K562 (cell line): ENCODE measurements at regions not wholly inside any gene's neighbourhood (a gene's known extent, or its start where the extent isn't known, plus 50 kb on each side); places are given as distances from the start of the nearest gene placed in this dataset.

ENCODE experiments used
- ATAC-seq: fragments of 200-7000 bp; cut with Tn5 transposase; 3 replicates; pipeline ENCODE4 v1.9.1; 2020; ENCODE audit warnings: moderate library complexity
- BruUV-seq: library from RNA; stranded (reverse); fragments of 400-500 nt; replicated peaks from 2 replicates; lab custom pipeline; 2021; lab: Mats Ljungman, UMichigan
- CTCF ChIA-PET: fragments of 300-600 bp; formaldehyde crosslinking; extraction: SDS; loops from one replicate; lab custom pipeline; 2021; ENCODE audit warnings: low intra/inter-chr PET ratio; lab: Yijun Ruan, JAX
- POLR2A ChIA-PET: fragments of 300-600, 350-650 bp; sonication (Branson Sonifier 250); formaldehyde crosslinking; extraction: SDS; loops from one replicate; lab custom pipeline; 2021; ENCODE audit warnings: antibody characterized with exemption, inconsistent platforms; lab: Yijun Ruan, JAX
- DNase-seq, 4 experiments: peaks; one replicate each; pipeline versions ENCODE4 v3.0.0 to v3.0.0-alpha.2; 2011 to 2018; ENCODE audit warnings: low spot score in 3 of 4, mixed read lengths in 3 of 4; ENCODE audit errors: extremely low read depth in 1 of 4
- FAIRE-seq: peaks from 2 replicates; lab custom pipeline; 2011; peaks lifted over from hg19 to GRCh38; lab: Jason Lieb, UNC
- H2AFZ ChIP-seq: 2 replicates; pipeline ENCODE4 v1.6.0; 2011; ENCODE audit warnings: low read depth, low read length, control low read depth, inconsistent platforms
- H3K27ac ChIP-seq: fragments of 200-600 bp; 3 replicates; pipeline ENCODE4 v1.8.0; 2011; ENCODE audit warnings: low read depth, mild to moderate bottlenecking, control low read depth, inconsistent platforms, low read length, moderate library complexity, mixed read lengths; ENCODE audit errors: extremely low read depth
- H3K27me3 ChIP-seq, 2 experiments: fragments of 300-600 bp in 1 of 2; 2 replicates in 1 of 2; 3 replicates in 1 of 2; pipeline versions ENCODE4 v1.6.0 to v1.8.0; 2011; ENCODE audit warnings: inconsistent platforms in 2 of 2, low read length in 2 of 2, mild to moderate bottlenecking in 1 of 2, mixed read lengths in 1 of 2, moderate library complexity in 1 of 2; ENCODE audit not compliant: control insufficient read depth in 2 of 2, insufficient read depth in 2 of 2
- H3K36me3 ChIP-seq: fragments of 300-600 bp; 3 replicates; pipeline ENCODE4 v1.8.0; 2011; ENCODE audit warnings: mild to moderate bottlenecking, low read length, inconsistent platforms; ENCODE audit not compliant: control insufficient read depth, insufficient read depth
- H3K4me1 ChIP-seq, 2 experiments: fragments of 200-600 bp in 1 of 2; replicated peaks in 1 of 2; 2 replicates in 1 of 2; 3 replicates in 1 of 2; pipeline versions ENCODE4 v1.5.1 to v1.8.0; 2011; ENCODE audit warnings: inconsistent platforms in 2 of 2, low read length in 2 of 2, mild to moderate bottlenecking in 1 of 2, mixed read lengths in 1 of 2, moderate library complexity in 1 of 2; ENCODE audit not compliant: control insufficient read depth in 2 of 2, insufficient read depth in 2 of 2
- H3K4me2 ChIP-seq: 2 replicates; pipeline ENCODE4 v1.6.1; 2011; ENCODE audit warnings: low read length, control low read depth, inconsistent platforms, mixed read lengths; ENCODE audit not compliant: insufficient read depth
- H3K4me3 ChIP-seq: fragments of 200-600 bp; sonication (generic), shearing (Covaris generic); 2 replicates; pipeline ENCODE4 v1.5.1; 2016; ENCODE audit warnings: control low read depth, inconsistent platforms
- H3K79me2 ChIP-seq: fragments of 200-600 bp; 3 replicates; pipeline ENCODE4 v1.8.0; 2011; ENCODE audit warnings: low read length, inconsistent platforms; ENCODE audit not compliant: control insufficient read depth, insufficient read depth
- H3K9ac ChIP-seq, 2 experiments: 2 replicates each; pipeline versions ENCODE4 v1.6.0 to v1.6.1; 2011; ENCODE audit warnings: low read depth in 2 of 2, low read length in 2 of 2, control low read depth in 1 of 2, inconsistent platforms in 1 of 2, mild to moderate bottlenecking in 1 of 2, mixed read lengths in 1 of 2; ENCODE audit not compliant: insufficient read depth in 1 of 2
- H3K9me1 ChIP-seq: one replicate; pipeline ENCODE4 v1.6.0; 2011; ENCODE audit warnings: inconsistent platforms, mild to moderate bottlenecking, low read length, moderate library complexity; ENCODE audit not compliant: control insufficient read depth, insufficient read depth
- H3K9me3 ChIP-seq: replicated peaks from 2 replicates; pipeline ENCODE4 v1.5.1; 2011; ENCODE audit warnings: low read depth, low read length, inconsistent platforms; ENCODE audit not compliant: control insufficient read depth, insufficient read depth
- H4K20me1 ChIP-seq: replicated peaks from 2 replicates; pipeline ENCODE4 v1.6.1; 2011; ENCODE audit warnings: low read length, inconsistent platforms, mixed read lengths; ENCODE audit not compliant: control insufficient read depth, insufficient read depth
- C11orf30 ChIP-seq: fragments of 450-650 bp; IDR thresholded peaks from 2 replicates; pipeline ENCODE4 v1.6.1; 2016; ENCODE audit warnings: low read depth, mild to moderate bottlenecking
- CBX1 ChIP-seq: sonication (generic); IDR thresholded peaks from 2 replicates; pipeline ENCODE4 v1.6.1; 2016; ENCODE audit warnings: antibody characterized with exemption, low read depth, mild to moderate bottlenecking
- CHD1 ChIP-seq: fragments of 200-600 bp; sonication (generic); IDR thresholded peaks from one replicate; pipeline ENCODE4 v1.6.1; 2012; ENCODE audit warnings: mild to moderate bottlenecking, moderate library complexity, low read length, inconsistent platforms
- FOXA3 ChIP-seq, 2 experiments: fragments of 450-650 bp in 1 of 2; sonication (generic) in 1 of 2; formaldehyde crosslinking; IDR thresholded peaks in 1 of 2; conservative IDR thresholded peaks in 1 of 2; 2 replicates each; pipeline versions ENCODE4 v1.4.0 to v1.8.0; 2020 to 2022; ENCODE audit warnings: mild to moderate bottlenecking in 2 of 2, missing genetic modification reagents in 1 of 2
- HSF4 ChIP-seq: fragments of 250-450 bp; sonication (Bioruptor Pico); IDR thresholded peaks from 2 replicates; pipeline ENCODE4 v2.1.2; 2022; ENCODE audit warnings: mild to moderate bottlenecking, moderate library complexity, borderline replicate concordance
- KLF16 ChIP-seq: IDR thresholded peaks from 2 replicates; pipeline ENCODE4 v1.6.1; 2016; ENCODE audit warnings: antibody characterized with exemption
- MAFF ChIP-seq: IDR thresholded peaks from 2 replicates; pipeline ENCODE4 v1.6.1; 2012; ENCODE audit warnings: low read length, improper control_type of control experiment
- MAFK ChIP-seq: IDR thresholded peaks from 2 replicates; pipeline ENCODE4 v1.6.1; 2011; ENCODE audit warnings: low read length, improper control_type of control experiment
- RFX5 ChIP-seq: IDR thresholded peaks from 2 replicates; pipeline ENCODE4 v1.6.1; 2011; ENCODE audit warnings: low read depth, mild to moderate bottlenecking, improper control_type of control experiment, low read length
- SP2 ChIP-seq: IDR thresholded peaks from 2 replicates; pipeline ENCODE4 v1.6.1; 2011; ENCODE audit warnings: mild to moderate bottlenecking, low read depth, low read length, moderate library complexity; ENCODE audit not compliant: poor library complexity, severe bottlenecking; ENCODE audit errors: extremely low read depth
- U2AF2 ChIP-seq: fragments of 200-400 bp; formaldehyde crosslinking; optimal IDR thresholded peaks from 2 replicates; pipeline ENCODE3; 2017; ENCODE audit warnings: low read depth, mild to moderate bottlenecking, low read length
- ZBTB17 ChIP-seq: fragments of 450-650 bp; formaldehyde crosslinking; IDR thresholded peaks from 2 replicates; pipeline ENCODE4 v1.4.0; 2020; ENCODE audit warnings: mild to moderate bottlenecking
- ZNF316 ChIP-seq: fragments of 450-650 bp; IDR thresholded peaks from 2 replicates; pipeline ENCODE4 v1.6.1; 2016
- ZNF778 ChIP-seq: fragments of 450-650 bp; formaldehyde crosslinking; IDR thresholded peaks from 2 replicates; pipeline ENCODE4 v1.4.0; 2020; ENCODE audit warnings: mild to moderate bottlenecking, moderate library complexity
- WGBS: fragments of 100-300 bp; shearing (Covaris generic); methylation state at CpG from one replicate; pipeline ENCODE4 v1.1.6; 2016; ENCODE audit warnings: low coverage, mixed read lengths; ENCODE audit not compliant: insufficient coverage; ENCODE audit errors: missing lambda C conversion rate; 5-methylcytosine and 5-hydroxymethylcytosine counted together
- in situ Hi-C: fragments of 300-500 bp; cut with MboI; formaldehyde crosslinking; loops from 4 replicates; pipeline ENCODE4 v1.15.0; 2018; ENCODE audit warnings: inconsistent platforms, mixed read lengths
- intact Hi-C: fragments of 100-400 bp; cut with micrococcal nuclease; formaldehyde crosslinking; loops from 2 replicates; pipeline ENCODE4 v1.14.2; 2022
- TF ChIP-seq, protein P1 (sequence below): IDR thresholded peaks from 2 replicates; pipeline ENCODE4 v1.6.1; 2012; ENCODE audit warnings: low read depth, low read length, improper control_type of control experiment, borderline replicate concordance

DNA sequence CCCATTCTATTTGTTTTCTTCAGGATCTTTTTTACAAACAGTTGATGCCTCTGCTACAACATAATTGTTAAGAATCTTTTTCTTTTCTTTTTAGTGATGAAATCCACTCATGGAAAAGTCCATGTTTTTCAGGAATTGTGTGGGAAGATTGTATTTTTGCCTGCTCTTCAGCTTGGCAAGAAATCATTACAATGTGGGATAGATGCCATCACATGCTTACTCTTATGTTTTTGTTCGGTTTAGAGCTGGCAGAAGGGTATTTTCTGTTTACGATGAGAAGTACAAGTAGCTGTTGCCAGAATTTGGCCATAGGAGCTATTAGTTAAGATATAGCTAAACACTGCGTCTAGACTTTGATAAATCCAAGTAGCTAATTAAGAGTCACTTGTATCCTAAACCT is 2585.3 kb downstream of the ARAP2 start:
- Histone ChIP-seq H3K79me2 (no peaks in the 10 kb centered on the region), H3K27ac (no peak overlapping the region), H3K9me3 (no peaks in the 10 kb centered on the region), H3K4me2 (no peak overlapping the region), H3K36me3 (no peaks in the 10 kb centered on the region), H3K4me3 (no peak overlapping the region), H2AFZ (no peak overlapping the region), H4K20me1 (no peaks in the 10 kb centered on the region), H3K4me1 (no peaks in the 10 kb centered on the region), H3K9me1 (no peaks in the 10 kb centered on the region), H3K27me3 (no peaks in the 10 kb centered on the region), H3K9ac (no peak overlapping the region)
- TF ChIP-seq CBX1, result no peak
- no peak for TF ChIP-seq HSF4 (CRISPR knock-in tag)
- no peak for TF ChIP-seq FOXA3 (CRISPR knock-in tag; conservative IDR thresholded peaks at IDR 0.05 in 1 of 2, IDR thresholded peaks at IDR 0.05 in 1 of 2)
- TF ChIP-seq RFX5, result no peak
- TF ChIP-seq KLF16, result no peak
- no peak for TF ChIP-seq SP2
- TF ChIP-seq U2AF2, result no peak
- no peak for TF ChIP-seq ZBTB17 (CRISPR knock-in tag)
- BruUV-seq, result no TSS peak
- CTCF ChIA-PET, result no interaction called here
- FAIRE-seq, result no peak
- DNase-seq, result no peak
- intact Hi-C loops, result no loop called here
- ATAC-seq, result no peak
- POLR2A ChIA-PET, result no interaction called here
- WGBS, result 0% methylated on average over 3 of the region's 3 CpGs
- in situ Hi-C loops, result no loop called here

DNA sequence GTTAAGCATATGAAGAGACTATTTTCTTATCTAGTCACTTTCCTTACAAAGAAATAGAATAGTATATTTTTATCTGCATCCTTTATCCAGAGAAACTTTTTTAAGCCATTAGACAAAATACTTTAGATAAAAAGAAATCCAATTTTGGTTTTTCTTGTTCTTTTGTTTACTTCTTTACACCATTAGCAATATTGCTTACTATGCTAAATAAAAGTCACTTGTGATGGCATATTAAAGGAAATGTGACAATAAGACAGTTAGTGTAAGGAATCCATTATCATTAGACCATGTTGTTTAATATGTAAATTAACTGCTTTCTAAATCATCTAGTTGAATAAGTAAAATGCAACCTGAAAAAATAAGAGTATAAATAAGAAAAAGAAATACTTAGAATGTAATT is 2582.7 kb downstream of the ARAP2 start:
- BruUV-seq, result no TSS peak
- no peaks in the 10 kb centered on the region for H3K9me3 ChIP-seq
- no peaks in the 10 kb centered on the region for H3K79me2 ChIP-seq
- no peaks in the 10 kb centered on the region for H3K27me3 ChIP-seq
- H3K36me3 ChIP-seq, result no peaks in the 10 kb centered on the region
- intact Hi-C loops, result no loop called here
- TF ChIP-seq ZNF778 (CRISPR knock-in tag) (no peak), MAFK (peak; percentile 34; the same call in 1 of the 2 replicates), ZNF316 (peak; percentile 62; the same call in 1 of the 2 replicates), MAFF (0 out of 2 replicates have a peak, but pooled peaks have one; percentile 15), C11orf30 (0 out of 2 replicates have a peak, but pooled peaks have one; percentile 19), CHD1 (no peak)
- TF ChIP-seq, protein P1, sequence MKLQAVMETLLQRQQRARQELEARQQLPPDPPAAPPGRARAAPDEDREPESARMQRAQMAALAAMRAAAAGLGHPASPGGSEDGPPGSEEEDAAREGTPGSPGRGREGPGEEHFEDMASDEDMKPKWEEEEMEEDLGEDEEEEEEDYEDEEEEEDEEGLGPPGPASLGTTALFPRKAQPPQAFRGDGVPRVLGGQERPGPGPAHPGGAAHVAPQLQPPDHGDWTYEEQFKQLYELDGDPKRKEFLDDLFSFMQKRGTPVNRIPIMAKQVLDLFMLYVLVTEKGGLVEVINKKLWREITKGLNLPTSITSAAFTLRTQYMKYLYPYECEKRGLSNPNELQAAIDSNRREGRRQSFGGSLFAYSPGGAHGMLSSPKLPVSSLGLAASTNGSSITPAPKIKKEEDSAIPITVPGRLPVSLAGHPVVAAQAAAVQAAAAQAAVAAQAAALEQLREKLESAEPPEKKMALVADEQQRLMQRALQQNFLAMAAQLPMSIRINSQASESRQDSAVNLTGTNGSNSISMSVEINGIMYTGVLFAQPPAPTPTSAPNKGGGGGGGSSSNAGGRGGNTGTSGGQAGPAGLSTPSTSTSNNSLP, result no peak
- H2AFZ ChIP-seq, result no peak overlapping the region
- no peak overlapping the region for H3K4me2 ChIP-seq
- no peaks in the 10 kb centered on the region for H3K4me1 ChIP-seq
- POLR2A ChIA-PET, result no interaction called here
- no peak overlapping the region for H3K4me3 ChIP-seq
- no peak overlapping the region for H3K9ac ChIP-seq
- no peaks in the 10 kb centered on the region for H3K9me1 ChIP-seq
- no peak overlapping the region for H3K27ac ChIP-seq
- no peak for FAIRE-seq
- DNase-seq, result no peak
- CTCF ChIA-PET, result no interaction called here
- in situ Hi-C loops, result no loop called here
- H4K20me1 ChIP-seq, result no peaks in the 10 kb centered on the region
- ATAC-seq, result no peak
